Upper lobe of left lung (tissue), 4 donors: ENCODE measurements at regions not wholly inside any gene's neighbourhood (a gene's known extent, or its start where the extent isn't known, plus 50 kb on each side); places are given as distances from the start of the nearest gene placed in this dataset.

ENCODE experiments used
- CTCF ChIP-seq, 6 experiments: fragments of 450-650 bp in 4 of 6; fragments of 200-600 bp in 2 of 6; sonication (generic) in 2 of 6; IDR thresholded peaks; one replicate each; pipeline ENCODE4 v1.5.1; 2016 to 2019; ENCODE audit warnings: antibody characterized with exemption in 6 of 6
- EP300 ChIP-seq, 4 donors: sonication (generic); formaldehyde crosslinking; IDR thresholded peaks; one replicate each; pipeline ENCODE4 v1.5.1; 2017; ENCODE audit warnings: antibody characterized with exemption in 4 of 4, control low read depth in 2 of 4
- POLR2A ChIP-seq, 4 donors: fragments of 450-650 bp; IDR thresholded peaks; one replicate each; pipeline ENCODE4 v1.5.1; 2016 to 2017; ENCODE audit warnings: antibody characterized with exemption in 4 of 4, mild to moderate bottlenecking in 2 of 4

GRCh38 chr22:20653012-20653794, 120.7 kb upstream of the SERPIND1 start:
- TF ChIP-seq CTCF (IDR thresholded peaks at IDR 0.05) (no peak), POLR2A (IDR thresholded peaks at IDR 0.05) (no peak), EP300 (IDR thresholded peaks at IDR 0.05) (no peak)
